Panc1 (cell line): ENCODE measurements at regions not wholly inside any gene's neighbourhood (a gene's known extent, or its start where the extent isn't known, plus 50 kb on each side); places are given as distances from the start of the nearest gene placed in this dataset.

Experiments
- CTCF ChIP-seq: fragments of 450-650 bp; IDR thresholded peaks from 2 replicates; pipeline ENCODE4 v1.5.1; 2017; ENCODE audit warnings: mild to moderate bottlenecking
- POLR2AphosphoS5 ChIP-seq: IDR thresholded peaks from 2 replicates; pipeline ENCODE4 v1.6.1; 2012; ENCODE audit warnings: mild to moderate bottlenecking, low read depth, low read length, moderate library complexity
- SIN3A ChIP-seq: IDR thresholded peaks from 2 replicates; pipeline ENCODE4 v1.6.1; 2012; ENCODE audit warnings: low read depth, mild to moderate bottlenecking, low read length, moderate library complexity, borderline replicate concordance; ENCODE audit not compliant: insufficient read depth
- TF ChIP-seq, protein P1 (sequence below), 2 experiments: IDR thresholded peaks; 2 replicates each; pipeline ENCODE4 v1.6.1; 2011 to 2012; ENCODE audit warnings: low read depth in 2 of 2, control low read depth in 1 of 2, low read length in 1 of 2, mild to moderate bottlenecking in 1 of 2, moderate library complexity in 1 of 2; ENCODE audit not compliant: insufficient read depth in 1 of 2

- no peak for TF ChIP-seq CTCF
- TF ChIP-seq, protein P1, sequence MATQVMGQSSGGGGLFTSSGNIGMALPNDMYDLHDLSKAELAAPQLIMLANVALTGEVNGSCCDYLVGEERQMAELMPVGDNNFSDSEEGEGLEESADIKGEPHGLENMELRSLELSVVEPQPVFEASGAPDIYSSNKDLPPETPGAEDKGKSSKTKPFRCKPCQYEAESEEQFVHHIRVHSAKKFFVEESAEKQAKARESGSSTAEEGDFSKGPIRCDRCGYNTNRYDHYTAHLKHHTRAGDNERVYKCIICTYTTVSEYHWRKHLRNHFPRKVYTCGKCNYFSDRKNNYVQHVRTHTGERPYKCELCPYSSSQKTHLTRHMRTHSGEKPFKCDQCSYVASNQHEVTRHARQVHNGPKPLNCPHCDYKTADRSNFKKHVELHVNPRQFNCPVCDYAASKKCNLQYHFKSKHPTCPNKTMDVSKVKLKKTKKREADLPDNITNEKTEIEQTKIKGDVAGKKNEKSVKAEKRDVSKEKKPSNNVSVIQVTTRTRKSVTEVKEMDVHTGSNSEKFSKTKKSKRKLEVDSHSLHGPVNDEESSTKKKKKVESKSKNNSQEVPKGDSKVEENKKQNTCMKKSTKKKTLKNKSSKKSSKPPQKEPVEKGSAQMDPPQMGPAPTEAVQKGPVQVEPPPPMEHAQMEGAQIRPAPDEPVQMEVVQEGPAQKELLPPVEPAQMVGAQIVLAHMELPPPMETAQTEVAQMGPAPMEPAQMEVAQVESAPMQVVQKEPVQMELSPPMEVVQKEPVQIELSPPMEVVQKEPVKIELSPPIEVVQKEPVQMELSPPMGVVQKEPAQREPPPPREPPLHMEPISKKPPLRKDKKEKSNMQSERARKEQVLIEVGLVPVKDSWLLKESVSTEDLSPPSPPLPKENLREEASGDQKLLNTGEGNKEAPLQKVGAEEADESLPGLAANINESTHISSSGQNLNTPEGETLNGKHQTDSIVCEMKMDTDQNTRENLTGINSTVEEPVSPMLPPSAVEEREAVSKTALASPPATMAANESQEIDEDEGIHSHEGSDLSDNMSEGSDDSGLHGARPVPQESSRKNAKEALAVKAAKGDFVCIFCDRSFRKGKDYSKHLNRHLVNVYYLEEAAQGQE (IDR thresholded peaks at IDR 0.05; ENCODE audit: insufficient read depth in 1 of 2, low read depth in 2 of 2, low read length in 1 of 2) = no peak
- TF ChIP-seq POLR2AphosphoS5 = no peak
- no peak for TF ChIP-seq SIN3A
Observed at GRCh38 chr20:55776176-55776575, 229.1 kb downstream of the CBLN4 start.
